Inferior parietal cortex (tissue), 1 donor: ENCODE measurements at regions not wholly inside any gene's neighbourhood (a gene's known extent, or its start where the extent isn't known, plus 50 kb on each side); places are given as distances from the start of the nearest gene placed in this dataset.
"Not testable (repeated sequence)": the region's sequence is repeated elsewhere in the genome, so short reads cannot be mapped to it uniquely, and the experiment has no call there.

Experiments
- DNase-seq: peaks from one replicate; pipeline ENCODE4 v3.0.0-alpha.2; 2016; ENCODE audit errors: extremely low spot score

DNA sequence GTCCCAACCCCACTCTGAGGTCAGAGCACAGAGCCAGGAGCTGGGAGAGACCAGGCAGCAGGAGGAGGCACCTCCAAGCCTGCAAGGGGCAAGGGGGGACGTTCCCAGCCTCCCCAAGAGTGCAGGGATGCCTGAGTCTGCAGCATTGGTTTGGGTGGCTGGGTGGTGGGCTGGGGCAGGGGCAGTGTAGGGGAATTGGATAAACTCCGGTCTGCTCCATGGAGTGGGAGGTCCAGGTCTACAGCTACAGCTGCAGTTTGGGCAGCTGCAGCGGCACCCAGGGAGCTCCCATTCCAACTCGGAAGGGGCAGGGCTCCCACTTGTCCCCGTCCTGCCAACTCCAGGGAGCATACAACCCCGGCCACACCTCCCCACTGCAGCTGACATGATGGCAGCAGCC is 617.5 kb upstream of the SEMA6D start:
- DNase-seq = not testable (repeated sequence)

DNA sequence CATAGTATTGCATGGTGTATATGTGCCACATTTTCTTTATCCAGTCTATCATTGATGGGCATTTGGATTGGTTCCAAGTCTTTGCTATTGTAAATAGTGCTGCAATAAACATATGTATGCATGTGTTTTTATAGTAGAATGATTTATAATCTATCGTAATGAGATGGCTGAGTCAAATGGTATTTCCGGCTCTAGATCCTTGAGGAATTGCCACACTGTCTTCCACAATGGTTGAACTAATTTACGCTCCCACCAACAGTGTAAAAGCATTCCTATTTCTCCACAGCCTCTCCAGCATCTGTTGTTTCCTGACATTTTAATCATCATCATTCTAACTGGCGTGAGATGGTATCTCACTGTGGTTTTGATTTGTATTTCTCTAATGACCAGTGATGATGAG is 608.5 kb upstream of the SEMA6D start:
- not testable (repeated sequence) for DNase-seq

DNA sequence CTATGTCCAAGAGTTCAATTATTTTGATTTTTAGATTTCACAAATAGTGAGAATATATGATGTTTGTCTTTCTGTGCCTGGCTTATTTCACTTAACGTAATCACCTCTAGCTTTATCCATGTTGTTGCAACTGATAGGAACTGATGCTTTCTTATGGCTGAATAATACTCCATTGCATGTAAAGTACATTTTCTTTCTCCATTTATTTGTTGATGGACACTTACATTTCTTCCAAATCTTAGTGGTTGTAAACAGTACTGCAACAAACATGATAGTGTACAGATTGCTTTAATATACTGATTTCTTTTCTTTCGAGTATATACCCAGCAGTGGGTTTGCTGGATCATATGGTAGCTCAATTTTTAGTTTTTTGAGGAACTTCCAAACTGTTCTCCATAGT is 600.6 kb upstream of the SEMA6D start:
- no peak for DNase-seq

DNA sequence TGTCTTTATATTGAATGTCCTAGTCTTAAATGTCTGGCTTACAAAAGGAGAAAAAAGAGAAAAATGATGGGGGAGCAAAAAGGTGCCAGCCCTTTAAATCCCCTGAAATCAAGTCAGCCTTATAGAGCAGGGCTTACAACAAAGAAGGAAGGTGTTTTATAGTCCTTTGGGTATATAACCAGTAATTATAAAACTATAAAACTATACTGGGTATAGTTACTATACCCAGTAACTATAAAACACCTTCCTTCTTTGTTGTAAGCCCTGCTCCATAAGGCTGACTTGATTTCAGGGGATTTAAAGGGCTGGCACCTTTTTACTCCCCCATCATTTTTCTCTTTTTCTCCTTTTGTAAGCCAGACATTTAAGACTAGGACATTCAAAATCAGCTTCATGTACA is 598.0 kb upstream of the SEMA6D start:
- DNase-seq = no peak

DNA sequence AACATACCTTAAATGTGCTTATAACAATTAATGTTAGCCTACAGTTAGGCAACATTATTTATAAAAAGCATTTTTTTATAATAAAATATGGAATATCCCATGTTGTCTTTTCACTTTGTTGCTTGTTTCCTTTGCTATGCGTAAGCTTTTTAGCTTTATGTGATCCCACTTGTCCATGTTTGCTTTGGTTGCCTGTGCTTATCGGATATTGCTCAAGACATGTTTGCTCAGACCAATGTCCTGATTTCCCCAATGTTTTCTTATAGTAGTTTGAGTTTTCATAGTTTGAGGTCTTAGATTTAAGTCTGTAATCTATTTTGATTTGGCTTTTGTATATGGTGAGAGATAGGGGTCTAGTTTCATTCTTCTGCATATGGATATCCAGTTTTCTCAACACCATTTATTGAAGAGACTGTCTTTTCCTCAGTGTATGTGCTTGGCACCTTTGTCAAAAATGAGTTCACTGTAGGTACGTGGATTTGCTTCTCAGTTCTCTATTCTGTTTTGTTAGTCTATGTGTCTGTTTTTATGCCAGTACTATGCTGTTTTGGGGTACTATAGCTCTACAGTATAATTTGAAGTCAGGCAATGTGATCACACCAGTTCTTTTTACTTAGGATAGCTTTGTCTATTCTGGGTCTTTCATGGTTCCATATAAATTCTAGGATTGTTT is 592.7 kb upstream of the SEMA6D start:
- no peak for DNase-seq

DNA sequence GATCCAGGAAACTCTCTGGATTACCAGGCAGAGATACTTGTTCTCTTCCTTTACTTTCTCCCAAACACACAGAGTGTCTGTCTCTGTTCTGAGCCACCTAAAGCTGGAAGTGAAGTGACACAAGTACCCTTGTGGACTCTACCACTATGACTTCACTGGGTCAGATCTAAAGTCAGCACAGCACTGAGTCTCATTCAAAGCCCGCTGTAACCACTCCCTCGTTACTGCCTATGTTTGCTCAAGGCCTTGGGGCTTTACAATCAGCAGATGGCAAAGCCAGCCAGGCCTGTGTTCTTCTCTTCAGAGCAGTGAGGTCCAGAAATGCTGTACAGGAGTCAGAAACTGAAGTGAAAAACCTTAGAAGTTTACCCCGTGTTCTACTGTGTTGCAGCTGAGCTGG is 588.3 kb upstream of the SEMA6D start:
- no peak for DNase-seq

DNA sequence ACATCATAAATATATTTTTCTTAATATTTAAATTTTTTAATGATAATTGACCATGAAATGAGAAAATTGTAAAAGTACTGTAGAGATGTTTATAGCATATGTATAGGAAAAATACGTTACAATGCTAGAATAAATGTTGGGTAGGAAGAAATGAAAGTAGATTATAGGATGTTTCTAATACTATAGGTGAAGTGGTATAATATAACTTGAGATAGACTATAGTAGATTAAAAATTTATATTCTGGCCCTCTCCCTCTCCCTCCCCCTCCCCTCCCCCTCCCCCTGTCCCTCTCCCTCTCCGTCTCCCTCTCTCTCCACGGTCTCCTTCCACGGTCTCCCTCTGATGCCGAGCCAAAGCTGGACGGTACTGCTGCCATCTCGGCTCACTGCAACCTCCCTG is 585.9 kb upstream of the SEMA6D start:
- DNase-seq = not testable (repeated sequence)

DNA sequence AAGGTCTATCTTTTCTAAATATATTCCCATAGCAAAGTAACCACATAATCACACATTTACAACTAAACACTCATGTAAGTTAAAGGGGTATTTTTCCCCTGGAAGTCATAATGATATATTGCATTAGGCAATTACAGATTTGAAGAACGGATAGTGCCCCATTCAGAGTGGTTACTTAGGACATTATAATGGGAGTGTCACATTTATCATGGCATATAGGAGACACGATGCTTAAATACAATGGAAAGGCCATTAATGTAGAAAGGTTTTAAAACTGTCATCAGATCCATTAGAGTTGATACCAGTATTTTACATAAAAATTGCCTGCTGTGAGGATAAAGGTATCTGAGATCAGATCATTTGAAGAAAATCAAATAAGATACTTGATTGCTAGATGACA is 582.0 kb upstream of the SEMA6D start:
- no peak for DNase-seq

DNA sequence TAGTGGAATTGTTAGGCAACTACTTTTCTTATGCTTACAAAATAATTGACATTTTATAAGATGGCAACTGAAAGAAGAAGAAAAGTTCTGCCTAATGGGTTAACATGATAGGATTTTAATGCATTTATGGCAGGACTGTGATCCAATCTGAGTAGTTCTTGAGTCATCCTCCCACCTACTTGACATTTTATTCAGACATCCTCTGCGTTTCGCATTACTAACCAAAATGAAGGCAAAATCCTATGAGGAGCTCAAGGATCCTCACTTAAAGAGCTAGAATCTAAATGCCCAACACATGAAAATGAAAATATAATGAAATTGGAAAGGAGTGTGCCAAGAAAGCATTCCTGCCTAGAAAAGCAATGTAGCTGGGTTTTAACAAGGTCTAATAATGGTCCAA is 581.1 kb upstream of the SEMA6D start:
- DNase-seq = no peak

DNA sequence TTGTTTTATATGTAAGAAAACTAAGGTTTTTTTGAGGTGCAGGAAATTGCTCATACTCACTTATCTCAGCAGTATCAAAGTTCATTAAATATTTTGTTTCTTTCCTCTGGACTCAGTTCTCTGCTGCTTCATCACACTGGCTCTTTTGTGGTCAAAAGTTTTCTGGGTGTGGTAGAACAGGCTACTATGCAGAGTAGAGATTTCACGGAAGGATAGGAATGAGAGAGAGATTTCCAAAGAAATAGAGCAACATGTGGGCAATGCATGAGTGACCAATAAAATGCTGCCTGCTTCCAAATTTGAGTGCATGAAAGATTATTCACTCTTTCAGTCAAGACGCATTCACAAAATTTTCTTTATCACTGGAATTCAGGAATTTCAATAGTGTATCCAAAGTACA is 577.3 kb upstream of the SEMA6D start:
- DNase-seq = no peak

DNA sequence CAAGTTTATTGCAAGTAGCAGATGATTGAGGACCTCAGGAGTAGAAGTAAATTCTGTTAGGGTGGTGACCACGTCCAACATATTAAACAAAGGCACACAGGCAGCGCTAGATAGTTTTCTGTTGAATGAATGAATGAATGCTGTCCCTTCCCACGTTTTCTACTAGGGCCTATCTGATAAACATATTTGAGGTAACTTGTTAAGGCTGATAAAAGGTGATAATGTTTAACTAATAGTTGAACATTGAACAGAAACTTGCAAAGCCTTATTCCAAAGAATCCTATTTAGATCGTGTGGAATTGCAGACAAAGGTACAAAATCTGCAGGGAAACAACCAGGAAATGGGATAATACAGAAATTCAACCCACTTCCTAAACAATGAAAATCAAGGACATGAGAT is 559.5 kb upstream of the SEMA6D start:
- DNase-seq = no peak

DNA sequence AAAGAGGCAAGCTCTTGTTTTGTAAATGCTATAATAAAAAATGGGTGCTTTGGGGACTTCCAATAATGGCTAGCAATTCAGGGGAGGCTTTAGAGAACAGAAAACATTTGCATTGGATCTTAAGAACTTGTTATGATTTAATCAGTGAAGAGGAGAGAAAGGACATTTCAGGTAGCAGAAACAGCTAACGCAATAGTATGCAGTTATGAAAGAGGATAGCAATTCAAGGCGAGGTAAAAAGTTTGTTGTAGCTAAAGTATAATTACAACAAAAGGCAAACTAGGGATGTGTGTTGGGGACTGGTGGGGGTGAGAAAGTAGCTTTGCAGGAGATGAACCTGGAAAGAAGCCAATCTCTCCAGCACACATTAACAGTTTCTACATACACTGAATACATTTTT is 558.7 kb upstream of the SEMA6D start:
- DNase-seq = no peak

DNA sequence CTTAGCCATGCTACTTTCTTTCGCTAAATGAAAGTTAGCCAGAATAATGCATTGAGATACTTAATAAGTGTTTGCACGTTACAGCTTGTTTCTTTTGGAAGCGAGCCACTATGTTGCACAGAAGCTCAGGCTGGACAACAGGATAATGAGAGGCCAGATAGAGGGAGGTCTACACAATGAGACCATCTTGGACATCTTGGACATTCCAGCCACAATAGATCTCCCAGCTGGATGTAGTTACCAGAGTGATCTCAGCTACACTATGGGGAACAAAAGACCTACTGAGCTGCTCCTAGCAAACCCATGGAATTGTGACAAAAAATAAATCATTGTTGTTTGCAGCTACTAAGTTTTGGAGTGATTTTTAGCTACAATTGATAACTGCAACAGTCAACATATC is 540.1 kb upstream of the SEMA6D start:
- no peak for DNase-seq

DNA sequence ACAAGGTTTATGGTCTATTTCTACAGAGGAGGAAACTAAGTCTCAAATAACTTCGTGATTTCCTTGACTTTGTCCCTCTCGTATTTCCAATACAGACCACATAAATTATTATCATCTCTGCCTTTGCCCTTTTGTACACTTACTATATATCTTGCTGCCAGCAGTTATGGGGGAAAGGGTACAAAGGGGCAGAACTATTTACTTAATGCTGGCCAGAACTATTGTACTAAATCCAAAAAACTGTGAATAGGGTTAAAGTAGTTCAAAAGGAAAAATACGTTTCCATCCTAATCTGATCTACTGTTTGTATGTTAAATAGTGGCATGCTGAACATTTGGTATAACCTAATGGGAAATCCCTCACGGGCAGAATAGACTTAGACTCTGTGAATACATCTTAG is 537.3 kb upstream of the SEMA6D start:
- DNase-seq = no peak

DNA sequence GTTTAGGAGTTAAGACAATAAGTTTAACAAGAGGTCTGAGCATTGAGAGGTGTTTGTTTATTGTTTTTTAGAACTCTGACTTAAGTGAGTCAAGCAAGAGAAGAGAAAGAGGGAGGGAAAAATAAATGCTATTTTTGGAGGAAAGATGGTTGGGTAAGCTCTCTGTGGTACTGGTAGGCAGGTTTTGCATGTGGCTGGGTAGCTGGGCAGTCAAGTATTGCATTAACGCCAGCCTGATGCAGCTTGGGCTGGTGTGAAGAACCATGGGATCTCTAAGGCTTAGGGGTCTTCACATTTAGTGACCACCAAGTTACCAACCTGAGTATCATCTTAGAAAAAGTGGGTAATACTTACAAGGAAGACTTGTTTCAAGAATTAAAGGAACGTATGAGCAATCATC is 534.5 kb upstream of the SEMA6D start:
- DNase-seq = no peak

DNA sequence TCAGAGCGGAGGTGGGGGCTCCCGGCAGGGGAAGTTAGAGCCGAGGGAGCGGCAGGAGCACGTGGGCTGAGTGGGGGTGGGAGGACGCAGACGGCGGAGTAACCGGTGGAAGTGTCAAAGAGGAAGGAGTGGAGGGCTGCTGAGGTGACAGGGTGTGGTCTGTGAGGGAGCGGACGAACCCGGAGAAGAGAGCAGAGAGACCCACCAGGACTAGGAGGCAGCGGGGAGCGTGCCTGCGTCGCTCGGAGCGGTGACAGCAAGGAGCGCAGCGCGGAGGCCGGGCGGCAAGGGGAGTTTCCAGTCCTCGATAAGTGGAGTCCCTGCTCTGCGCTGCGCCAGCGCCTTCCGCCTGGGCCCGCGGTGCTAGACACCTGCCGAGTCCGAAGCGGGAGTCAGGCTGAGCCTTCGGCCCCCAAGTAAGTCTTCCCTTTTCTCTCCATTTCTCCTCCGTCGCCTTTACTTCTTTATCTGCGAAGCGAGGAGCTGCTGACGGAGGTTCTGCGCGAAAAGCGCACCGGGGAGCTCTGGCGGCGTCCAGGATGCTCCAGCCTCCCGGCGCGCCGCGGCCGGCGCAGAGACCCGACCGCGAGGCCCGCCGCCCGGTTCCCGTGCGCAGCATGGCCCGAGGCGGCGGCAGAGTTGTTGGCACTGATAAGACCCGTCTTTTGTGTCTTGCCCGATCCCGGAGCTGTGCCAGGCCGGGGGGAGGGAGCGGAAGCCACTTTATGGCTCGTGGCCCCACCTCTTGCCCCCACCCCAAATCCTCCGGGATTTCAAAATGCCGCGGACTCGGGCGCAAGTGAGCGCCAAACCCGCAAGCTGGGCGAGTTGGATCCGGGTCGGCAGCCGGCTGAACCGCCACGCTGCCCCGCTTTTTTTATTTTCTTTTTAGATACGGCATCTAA is 533.0 kb upstream of the SEMA6D start:
- DNase-seq = peak; percentile 23

DNA sequence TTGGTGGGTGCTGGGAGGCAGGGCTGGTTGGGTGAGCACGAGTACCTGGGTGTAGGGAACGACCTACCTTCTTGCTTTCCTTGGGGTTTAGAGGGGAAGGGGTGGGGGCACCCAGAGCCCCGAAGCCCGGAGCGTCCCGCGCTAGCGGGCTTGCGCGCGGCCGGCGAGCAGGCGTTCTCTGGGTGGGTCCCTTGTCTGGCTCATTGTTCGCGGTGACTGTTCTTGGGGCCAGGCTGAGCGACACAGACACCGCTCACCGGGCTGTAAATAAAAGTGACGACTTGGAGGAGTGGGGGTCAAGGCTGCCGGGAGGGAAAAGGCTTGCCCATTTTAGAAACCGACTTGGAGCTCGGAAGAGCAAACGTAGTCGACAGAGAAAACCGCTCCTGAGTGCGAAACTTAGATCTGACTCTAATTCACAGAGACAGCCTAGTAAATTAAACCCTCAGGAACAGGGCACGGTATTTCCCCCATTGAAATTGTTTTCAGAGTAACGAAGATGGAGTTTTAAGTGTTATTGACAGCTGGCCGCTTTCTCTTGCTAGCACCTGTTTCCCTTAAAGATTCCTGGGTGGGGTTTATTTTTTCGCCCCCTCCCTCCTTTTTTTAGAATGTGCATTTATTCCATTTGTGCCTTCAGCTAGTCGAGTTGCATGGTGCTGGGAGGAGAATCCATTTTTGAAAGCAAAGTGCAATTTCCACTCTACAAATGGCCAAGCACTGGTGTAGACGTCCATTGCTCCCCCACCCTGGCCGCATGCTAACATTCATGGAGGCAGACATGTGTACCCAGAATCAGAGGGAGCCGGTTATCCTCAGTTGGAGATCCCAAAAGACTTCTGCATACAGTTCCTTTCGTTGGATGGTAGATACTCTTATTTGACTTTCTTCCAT is 532.1 kb upstream of the SEMA6D start:
- no peak for DNase-seq

DNA sequence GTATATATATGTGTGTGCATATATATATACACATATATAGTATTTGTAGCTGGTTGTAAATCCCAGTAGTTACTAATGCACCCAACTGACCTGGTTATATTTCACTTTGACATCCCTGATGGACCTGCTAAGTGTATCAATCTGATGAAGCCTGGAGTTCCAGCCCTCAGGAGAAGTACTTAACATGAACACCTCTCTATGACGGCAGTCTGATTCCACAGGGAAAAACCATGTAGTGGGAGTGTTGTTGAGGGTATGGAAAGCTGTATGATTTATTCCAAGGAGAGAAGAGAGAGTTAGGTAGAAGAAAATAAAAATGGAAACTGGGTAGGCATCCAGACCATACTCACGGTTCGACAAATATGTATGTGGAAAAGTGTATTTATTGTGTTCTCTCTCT is 531.2 kb upstream of the SEMA6D start:
- no peak for DNase-seq

DNA sequence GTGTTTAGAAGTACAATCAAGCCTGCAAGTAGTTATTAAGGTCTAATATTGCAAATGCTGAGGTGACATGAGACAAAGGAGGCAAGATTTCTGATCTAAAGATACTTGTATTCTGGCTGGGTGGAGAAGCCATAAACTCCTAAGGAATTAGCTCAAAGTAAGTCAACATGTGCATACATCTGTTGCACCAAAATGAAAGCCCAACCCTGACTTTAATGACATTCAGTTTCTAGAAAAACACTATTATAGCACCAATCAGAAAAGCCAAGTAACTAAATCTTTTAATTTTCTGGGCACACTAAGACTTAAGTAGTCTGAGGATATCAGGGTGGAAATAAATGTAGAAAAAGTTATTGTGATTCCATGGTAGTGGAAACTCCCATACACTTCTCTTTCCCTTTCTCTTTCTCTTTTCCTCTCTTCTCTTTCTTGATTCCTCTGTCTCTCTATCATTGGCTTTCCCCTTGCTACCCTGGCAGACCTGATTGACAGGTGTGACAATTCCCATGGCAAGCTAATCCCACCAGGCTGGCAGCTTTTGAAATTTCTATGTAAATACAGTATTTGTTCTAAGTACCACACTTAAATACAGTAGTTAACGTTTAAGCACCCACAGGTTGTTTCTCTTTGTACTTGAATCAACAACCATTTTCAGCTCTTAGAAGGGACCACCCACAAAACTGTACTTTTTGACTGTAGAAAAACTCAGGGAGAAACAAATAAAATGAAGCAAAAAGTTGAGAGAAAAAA is 528.4 kb upstream of the SEMA6D start:
- DNase-seq = no peak

DNA sequence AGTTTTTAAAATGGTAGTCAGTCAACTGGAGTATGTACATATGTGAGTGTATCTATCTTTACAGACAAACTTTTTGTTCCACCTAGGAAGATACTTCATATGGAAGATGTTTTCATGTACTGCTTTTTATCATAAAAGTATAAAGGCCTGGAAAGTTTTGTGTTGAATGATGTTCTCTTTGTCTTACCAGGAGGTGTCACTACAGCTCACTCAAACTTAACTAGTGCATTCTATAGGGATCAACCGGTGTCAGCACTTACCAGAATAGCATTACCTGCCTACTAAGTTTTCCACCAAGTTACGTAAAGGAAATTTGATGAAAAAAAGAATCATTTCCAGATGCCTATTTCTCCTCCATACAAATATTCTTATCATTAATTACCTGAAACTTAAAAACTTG is 522.6 kb upstream of the SEMA6D start:
- peak; percentile 29 for DNase-seq

DNA sequence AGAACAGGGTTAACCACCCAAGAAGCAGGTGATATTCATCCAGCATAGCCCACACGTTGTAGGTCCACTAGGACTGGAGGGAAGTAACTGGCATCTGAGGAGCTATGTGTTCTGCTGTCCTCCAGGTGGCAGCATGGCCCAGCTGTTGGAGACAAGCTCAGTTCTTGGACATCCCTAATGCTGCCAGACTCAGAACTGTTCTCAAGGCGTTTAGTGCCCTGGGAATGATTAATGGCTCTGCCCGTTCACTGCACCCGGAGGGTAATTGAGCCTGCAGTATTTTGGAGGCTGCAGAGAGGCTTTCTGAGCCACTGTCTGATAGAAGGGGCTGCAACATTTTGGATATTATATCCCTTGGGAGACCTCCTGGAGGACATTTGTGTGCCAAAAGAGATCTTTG is 521.3 kb upstream of the SEMA6D start:
- peak; percentile 86 for DNase-seq

DNA sequence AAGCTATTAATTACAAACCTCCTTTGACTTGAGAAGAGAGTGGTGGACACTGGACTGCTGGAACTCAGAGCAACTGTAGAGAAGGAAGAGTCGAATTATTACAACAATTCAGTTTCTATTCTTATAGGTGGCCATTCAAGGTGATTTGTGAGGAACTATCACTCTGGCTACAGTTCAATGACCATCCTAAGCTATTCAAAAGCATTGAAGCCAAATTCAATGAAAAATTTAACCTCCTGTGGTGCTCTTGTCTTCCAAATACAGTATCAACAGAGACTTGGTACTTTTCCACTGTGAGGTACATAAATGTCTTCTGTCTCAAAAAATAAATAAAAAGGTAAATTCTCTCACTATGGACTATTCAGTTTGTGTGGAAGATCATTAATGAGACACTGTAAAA is 513.3 kb upstream of the SEMA6D start:
- no peak for DNase-seq
